ENCODE measurements at regions not wholly inside any gene's neighbourhood (a gene's known extent, or its start where the extent isn't known, plus 50 kb on each side); places are given as distances from the start of the nearest gene placed in this dataset.
A peak's percentile ranks its signal among the peaks of the same experiment; 100 is the strongest.
"Not testable (repeated sequence)": the region's sequence is repeated elsewhere in the genome, so short reads cannot be mapped to it uniquely, and the experiment has no call there.

- intact Hi-C loops (cut with DNase I); ATAC-seq (ENCODE audit: poor library complexity); DNase-seq: not testable (repeated sequence)
Measured at GRCh38 chr7:63856466-63856865, 142.2 kb upstream of the ZNF722 start.

- no peak for ATAC-seq (ENCODE audit: poor library complexity)
- intact Hi-C loops (cut with DNase I) = no loop called here
Measured at GRCh38 chr7:63867127-63867526, 131.5 kb upstream of the ZNF722 start.

GRCh38 chr7:63874242-63874641 lies 124.4 kb upstream of the ZNF722 start:
- ATAC-seq (ENCODE audit: poor library complexity); DNase-seq; intact Hi-C loops (cut with DNase I): not testable (repeated sequence)

More at GRCh38 chr7:63867127-63867526, 131.5 kb upstream of the ZNF722 start:
- no peak for DNase-seq

GRCh38 chr7:63876707-63877322 lies 121.8 kb upstream of the ZNF722 start:
- intact Hi-C loops (cut with DNase I) = no loop called here
- no peak for DNase-seq
- ATAC-seq (ENCODE audit: poor library complexity) = no peak

- no peak for DNase-seq
- no peak for ATAC-seq (ENCODE audit: poor library complexity)
- intact Hi-C loops (cut with DNase I) = no loop called here
Measured at GRCh38 chr7:63887031-63887430, 111.6 kb upstream of the ZNF722 start.

- intact Hi-C loops (cut with DNase I) = no loop called here
- ATAC-seq (ENCODE audit: poor library complexity) (peak; percentile 93), DNase-seq (peak; percentile 89)
Measured at GRCh38 chr7:63899691-63900393, 98.8 kb upstream of the ZNF722 start.

GRCh38 chr7:63900394-63901203 lies 98.0 kb upstream of the ZNF722 start:
- DNase-seq = peak; percentile 94
- ATAC-seq (ENCODE audit: poor library complexity) = peak; percentile 100
- intact Hi-C loops (cut with DNase I) = no loop called here

GRCh38 chr7:63901204-63901506 lies 97.5 kb upstream of the ZNF722 start:
- DNase-seq; intact Hi-C loops (cut with DNase I): not testable (repeated sequence)
- ATAC-seq (ENCODE audit: poor library complexity) = peak; percentile 38

- intact Hi-C loops (cut with DNase I) = no loop called here
- ATAC-seq (ENCODE audit: poor library complexity) = no peak
- no peak for DNase-seq
Measured at GRCh38 chr7:63918986-63919385, 79.7 kb upstream of the ZNF722 start.

GRCh38 chr7:63925262-63925625 lies 73.4 kb upstream of the ZNF722 start:
- intact Hi-C loops (cut with DNase I) = no loop called here
- no peak for DNase-seq
- ATAC-seq (ENCODE audit: poor library complexity) = no peak

GRCh38 chr7:63925626-63926460 lies 72.8 kb upstream of the ZNF722 start:
- ATAC-seq (ENCODE audit: poor library complexity) = peak; percentile 99
- peak; percentile 95 for DNase-seq

GRCh38 chr7:63927261-63927660 lies 71.4 kb upstream of the ZNF722 start:
- intact Hi-C loops (cut with DNase I) = no loop called here
- ATAC-seq (ENCODE audit: poor library complexity) (no peak), DNase-seq (no peak)

More at GRCh38 chr7:63925626-63926460, 72.8 kb upstream of the ZNF722 start:
- intact Hi-C loops (cut with DNase I) = no loop called here

GRCh38 chr7:63931057-63931600 lies 67.5 kb upstream of the ZNF722 start:
- intact Hi-C loops (cut with DNase I) = no loop called here
- ATAC-seq (ENCODE audit: poor library complexity) (no peak), DNase-seq (no peak)

- DNase-seq (no peak), ATAC-seq (ENCODE audit: poor library complexity) (no peak)
- intact Hi-C loops (cut with DNase I) = no loop called here
Measured at GRCh38 chr7:63931985-63932577, 66.6 kb upstream of the ZNF722 start.

Data from Right ventricle myocardium superior (tissue), 1 donor.